ENCODE measurements at regions not wholly inside any gene's neighbourhood (a gene's known extent, or its start where the extent isn't known, plus 50 kb on each side); places are given as distances from the start of the nearest gene placed in this dataset.

GRCh38 chr4:178423366-178423765 lies 981.1 kb upstream of the AGA start:
- Mint-ChIP-seq H3K4me1 (no peaks in the 10 kb centered on the region), H3K4me3 (no peak overlapping the region), H3K9me3 (no peaks in the 10 kb centered on the region), H3K36me3 (ENCODE audit: low read depth) (no peaks in the 10 kb centered on the region), H3K27me3 (ENCODE audit: low read depth) (no peaks in the 10 kb centered on the region), H3K27ac (no peak overlapping the region)
- TF ChIP-seq CTCF (IDR thresholded peaks at IDR 0.05; ENCODE audit: unreplicated experiment in 3 of 3): no peak

- TF ChIP-seq CTCF (IDR thresholded peaks at IDR 0.05; ENCODE audit: unreplicated experiment in 3 of 3): no peak
- H3K4me1 Mint-ChIP-seq: no peaks in the 10 kb centered on the region
- H3K27ac Mint-ChIP-seq: no peak overlapping the region
- no peaks in the 10 kb centered on the region for H3K27me3 Mint-ChIP-seq (ENCODE audit: low read depth)
- no peaks in the 10 kb centered on the region for H3K36me3 Mint-ChIP-seq (ENCODE audit: low read depth)
- no peak overlapping the region for H3K4me3 Mint-ChIP-seq
- H3K9me3 Mint-ChIP-seq: no peaks in the 10 kb centered on the region
Measured at GRCh38 chr4:178426871-178427270, 984.6 kb upstream of the AGA start.

GRCh38 chr4:178427663-178428062 lies 985.4 kb upstream of the AGA start:
- H3K9me3 Mint-ChIP-seq: no peaks in the 10 kb centered on the region

GRCh38 chr4:178448372-178449035 lies 1006.3 kb upstream of the AGA start:
- Mint-ChIP-seq H3K36me3 (ENCODE audit: low read depth) (no peaks in the 10 kb centered on the region), H3K4me1 (no peaks in the 10 kb centered on the region)

More at GRCh38 chr4:178427663-178428062, 985.4 kb upstream of the AGA start:
- no peaks in the 10 kb centered on the region for H3K36me3 Mint-ChIP-seq (ENCODE audit: low read depth)
- no peak overlapping the region for H3K27ac Mint-ChIP-seq
- H3K27me3 Mint-ChIP-seq (ENCODE audit: low read depth): no peaks in the 10 kb centered on the region
- no peak overlapping the region for H3K4me3 Mint-ChIP-seq
- no peaks in the 10 kb centered on the region for H3K4me1 Mint-ChIP-seq
- TF ChIP-seq CTCF (IDR thresholded peaks at IDR 0.05; ENCODE audit: unreplicated experiment in 3 of 3): no peak

GRCh38 chr4:178450614-178451013 lies 1008.4 kb upstream of the AGA start:
- Mint-ChIP-seq H3K27me3 (ENCODE audit: low read depth) (no peaks in the 10 kb centered on the region), H3K9me3 (no peaks in the 10 kb centered on the region), H3K4me1 (no peaks in the 10 kb centered on the region), H3K4me3 (no peak overlapping the region), H3K27ac (no peak overlapping the region), H3K36me3 (ENCODE audit: low read depth) (no peaks in the 10 kb centered on the region)
- no peak for TF ChIP-seq CTCF (IDR thresholded peaks at IDR 0.05; ENCODE audit: unreplicated experiment in 3 of 3)

More at GRCh38 chr4:178448372-178449035, 1006.3 kb upstream of the AGA start:
- Mint-ChIP-seq H3K9me3 (no peaks in the 10 kb centered on the region), H3K4me3 (no peak overlapping the region), H3K27me3 (ENCODE audit: low read depth) (no peaks in the 10 kb centered on the region), H3K27ac (no peak overlapping the region)
- no peak for TF ChIP-seq CTCF (IDR thresholded peaks at IDR 0.05; ENCODE audit: unreplicated experiment in 3 of 3)

- Mint-ChIP-seq H3K27me3 (ENCODE audit: low read depth) (no peaks in the 10 kb centered on the region), H3K4me3 (no peak overlapping the region), H3K9me3 (no peaks in the 10 kb centered on the region), H3K27ac (no peak overlapping the region), H3K36me3 (ENCODE audit: low read depth) (no peaks in the 10 kb centered on the region), H3K4me1 (no peaks in the 10 kb centered on the region)
- TF ChIP-seq CTCF (IDR thresholded peaks at IDR 0.05; ENCODE audit: unreplicated experiment in 3 of 3): no peak
Measured at GRCh38 chr4:178453057-178453456, 1010.8 kb upstream of the AGA start.
